ENCODE measurements at regions not wholly inside any gene's neighbourhood (a gene's known extent, or its start where the extent isn't known, plus 50 kb on each side); places are given as distances from the start of the nearest gene placed in this dataset.
"Not testable (repeated sequence)": the region's sequence is repeated elsewhere in the genome, so short reads cannot be mapped to it uniquely, and the experiment has no call there.

GRCh38 chr15:24202297-24202696 lies 473.3 kb upstream of the NPAP1 start:
- H3K4me3 Mint-ChIP-seq; H3K27me3 Mint-ChIP-seq; H3K36me3 Mint-ChIP-seq; H3K9me3 Mint-ChIP-seq; DNase-seq; ATAC-seq (ENCODE audit: low read depth); H3K27ac Mint-ChIP-seq; POLR2A ChIA-PET; H3K4me1 Mint-ChIP-seq: not testable (repeated sequence)

- ATAC-seq (ENCODE audit: low read depth); DNase-seq; H3K36me3 Mint-ChIP-seq; H3K27ac Mint-ChIP-seq; H3K9me3 Mint-ChIP-seq; H3K27me3 Mint-ChIP-seq; H3K4me1 Mint-ChIP-seq; H3K4me3 Mint-ChIP-seq; POLR2A ChIA-PET: not testable (repeated sequence)
Observed at GRCh38 chr15:24211742-24212476, 463.7 kb upstream of the NPAP1 start.

DNA sequence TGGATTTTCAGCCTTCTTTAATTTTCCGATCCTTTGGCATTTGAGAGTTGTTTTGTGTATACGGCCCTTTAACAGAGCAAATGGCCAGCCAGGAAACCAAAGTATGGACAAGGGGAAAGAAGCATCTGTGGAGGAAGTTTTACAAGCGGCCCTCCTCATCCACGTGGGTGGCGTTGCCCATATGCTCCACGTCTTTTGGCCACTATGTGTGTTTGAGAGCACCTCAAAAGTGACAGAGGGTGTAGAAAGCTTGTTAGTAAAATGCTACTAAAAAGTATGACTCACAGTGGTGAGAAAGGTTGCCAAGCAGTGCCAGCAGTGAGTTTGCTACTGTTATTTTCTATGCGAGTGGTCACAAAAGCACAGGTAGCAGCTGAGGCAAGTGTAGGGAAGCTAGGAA lies 451.8 kb upstream of the NPAP1 start:
- H3K4me1 Mint-ChIP-seq = no peaks in the 10 kb centered on the region
- H3K27me3 Mint-ChIP-seq = no peaks in the 10 kb centered on the region
- no peak for ATAC-seq (ENCODE audit: low read depth)
- DNase-seq = no peak
- H3K36me3 Mint-ChIP-seq = no peaks in the 10 kb centered on the region
- peaks cover 6% of the 10 kb centered on the region for H3K9me3 Mint-ChIP-seq
- POLR2A ChIA-PET = no interaction called here
- H3K27ac Mint-ChIP-seq = no peak overlapping the region
- H3K4me3 Mint-ChIP-seq = no peak overlapping the region

- no peaks in the 10 kb centered on the region for H3K4me1 Mint-ChIP-seq
- POLR2A ChIA-PET = no interaction called here
- no peak overlapping the region for H3K4me3 Mint-ChIP-seq
Observed at GRCh38 chr15:24224161-24224560, 451.4 kb upstream of the NPAP1 start.

DNA sequence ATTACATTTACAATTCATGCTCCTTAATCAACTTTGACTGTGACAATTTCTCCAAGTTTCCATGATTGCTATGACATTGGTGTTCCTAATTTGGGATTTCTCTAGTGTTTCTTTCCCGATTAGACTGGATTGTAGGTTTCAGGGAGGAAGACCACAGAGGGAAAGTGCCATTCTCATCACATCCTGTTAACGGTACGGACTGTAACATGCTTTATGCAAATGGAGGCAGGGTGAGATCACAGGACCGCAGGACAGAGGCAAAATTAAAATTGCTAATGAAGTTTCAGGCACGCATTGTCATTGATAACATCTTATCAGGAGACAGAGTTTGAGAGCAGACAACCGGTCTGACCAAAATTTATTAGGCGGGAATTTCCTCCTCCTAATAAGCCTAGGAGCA lies 446.7 kb upstream of the NPAP1 start:
- H3K27me3 Mint-ChIP-seq; H3K4me3 Mint-ChIP-seq; H3K27ac Mint-ChIP-seq; H3K4me1 Mint-ChIP-seq; H3K9me3 Mint-ChIP-seq; POLR2A ChIA-PET; H3K36me3 Mint-ChIP-seq; DNase-seq; ATAC-seq (ENCODE audit: low read depth): not testable (repeated sequence)

More at GRCh38 chr15:24224161-24224560, 451.4 kb upstream of the NPAP1 start:
- no peak overlapping the region for H3K27ac Mint-ChIP-seq
- no peaks in the 10 kb centered on the region for H3K27me3 Mint-ChIP-seq
- ATAC-seq (ENCODE audit: low read depth) (no peak), DNase-seq (no peak)
- no peaks in the 10 kb centered on the region for H3K36me3 Mint-ChIP-seq
- peaks cover 8% of the 10 kb centered on the region for H3K9me3 Mint-ChIP-seq

DNA sequence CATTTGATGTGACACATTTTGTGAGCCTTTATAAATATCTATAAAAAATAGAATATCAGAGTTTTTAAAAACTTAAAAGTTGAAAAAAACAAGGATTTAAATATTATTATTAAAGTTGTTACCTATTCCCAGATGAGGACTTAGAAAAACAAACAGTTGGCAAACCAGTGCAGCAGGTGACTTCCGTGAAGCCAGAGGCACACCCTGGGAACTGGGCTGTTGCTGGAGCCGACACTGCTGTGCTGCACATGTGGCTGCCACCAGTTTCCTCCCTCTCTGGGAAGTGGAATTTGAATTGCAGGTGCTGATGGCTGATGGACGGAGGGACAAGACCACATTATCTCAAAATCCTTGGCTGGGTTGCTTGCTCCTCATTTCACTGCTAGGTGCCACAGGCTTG lies 442.4 kb upstream of the NPAP1 start:
- H3K27ac Mint-ChIP-seq; POLR2A ChIA-PET; H3K27me3 Mint-ChIP-seq; H3K4me3 Mint-ChIP-seq; DNase-seq; H3K4me1 Mint-ChIP-seq; ATAC-seq (ENCODE audit: low read depth); H3K36me3 Mint-ChIP-seq: not testable (repeated sequence)
- H3K9me3 Mint-ChIP-seq = peaks cover 11% of the 10 kb centered on the region

DNA sequence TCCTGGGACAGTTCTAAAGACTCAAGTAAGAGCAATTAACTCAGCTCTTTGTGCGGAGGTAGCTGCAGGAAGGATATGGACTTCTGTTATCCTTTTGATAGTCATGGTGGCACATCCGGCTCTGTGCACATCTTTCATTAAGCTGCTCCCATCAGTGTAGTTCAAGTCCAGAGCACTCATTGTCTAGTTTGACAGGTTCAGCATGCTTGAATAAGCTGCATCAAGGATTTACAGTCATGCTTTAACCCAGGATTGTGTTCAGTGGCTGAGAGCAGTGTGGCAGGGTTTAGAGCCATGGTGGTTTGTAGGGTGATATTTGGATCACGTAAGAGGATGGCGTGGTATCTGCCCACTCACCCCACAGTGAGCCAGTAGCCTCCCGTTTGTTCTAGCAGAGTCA lies 435.0 kb upstream of the NPAP1 start:
- H3K4me3 Mint-ChIP-seq; H3K27me3 Mint-ChIP-seq; H3K9me3 Mint-ChIP-seq; DNase-seq; H3K27ac Mint-ChIP-seq; H3K36me3 Mint-ChIP-seq; H3K4me1 Mint-ChIP-seq; POLR2A ChIA-PET; ATAC-seq (ENCODE audit: low read depth): not testable (repeated sequence)

DNA sequence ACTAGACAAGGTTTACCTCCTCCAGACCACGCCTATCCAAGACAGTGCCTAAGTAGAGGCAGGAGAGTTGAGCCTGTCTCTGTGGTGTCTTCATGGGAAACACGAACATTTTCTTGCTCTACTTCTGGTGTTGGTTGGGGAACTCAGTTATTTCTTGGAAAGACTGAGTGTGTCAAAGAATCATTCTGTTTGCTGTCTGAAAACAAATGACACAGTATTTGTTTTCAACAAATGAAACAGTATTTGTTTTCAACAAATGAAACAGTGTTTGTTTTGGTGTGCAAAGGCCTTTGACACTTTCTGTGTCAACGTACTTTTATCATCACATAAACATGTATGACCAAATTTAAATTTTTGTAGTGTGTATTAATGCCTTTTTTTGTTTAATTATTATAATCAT lies 416.5 kb upstream of the NPAP1 start:
- H3K36me3 Mint-ChIP-seq; H3K9me3 Mint-ChIP-seq; H3K4me3 Mint-ChIP-seq; ATAC-seq (ENCODE audit: low read depth); H3K27ac Mint-ChIP-seq; DNase-seq; H3K4me1 Mint-ChIP-seq; POLR2A ChIA-PET; H3K27me3 Mint-ChIP-seq: not testable (repeated sequence)

DNA sequence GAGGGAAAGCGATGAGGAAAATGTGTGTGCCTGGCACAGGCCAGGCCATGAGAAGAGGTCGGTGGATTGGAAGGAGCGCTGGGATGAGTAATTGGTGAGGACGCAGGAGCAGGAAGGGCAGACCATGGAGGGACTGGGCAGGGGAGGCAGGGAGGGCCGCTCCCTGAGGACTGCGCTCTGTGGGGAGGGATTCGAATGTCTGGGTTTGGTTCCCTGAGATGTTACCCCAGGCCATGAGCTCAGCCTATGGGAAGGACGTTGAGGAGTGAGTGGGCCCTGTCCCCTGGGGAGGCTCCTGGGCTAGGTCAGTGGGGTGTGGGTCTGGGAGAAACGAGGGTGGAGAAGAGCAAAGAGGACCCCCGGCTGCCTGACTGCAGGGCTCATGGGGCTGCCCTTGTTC lies 415.2 kb upstream of the NPAP1 start:
- H3K36me3 Mint-ChIP-seq; H3K27ac Mint-ChIP-seq; H3K4me3 Mint-ChIP-seq; POLR2A ChIA-PET; H3K27me3 Mint-ChIP-seq; H3K9me3 Mint-ChIP-seq; ATAC-seq (ENCODE audit: low read depth); H3K4me1 Mint-ChIP-seq; DNase-seq: not testable (repeated sequence)

GRCh38 chr15:24260854-24261253 lies 414.7 kb upstream of the NPAP1 start:
- H3K36me3 Mint-ChIP-seq; DNase-seq; ATAC-seq (ENCODE audit: low read depth); H3K27ac Mint-ChIP-seq; H3K4me1 Mint-ChIP-seq; POLR2A ChIA-PET; H3K4me3 Mint-ChIP-seq; H3K27me3 Mint-ChIP-seq; H3K9me3 Mint-ChIP-seq: not testable (repeated sequence)

DNA sequence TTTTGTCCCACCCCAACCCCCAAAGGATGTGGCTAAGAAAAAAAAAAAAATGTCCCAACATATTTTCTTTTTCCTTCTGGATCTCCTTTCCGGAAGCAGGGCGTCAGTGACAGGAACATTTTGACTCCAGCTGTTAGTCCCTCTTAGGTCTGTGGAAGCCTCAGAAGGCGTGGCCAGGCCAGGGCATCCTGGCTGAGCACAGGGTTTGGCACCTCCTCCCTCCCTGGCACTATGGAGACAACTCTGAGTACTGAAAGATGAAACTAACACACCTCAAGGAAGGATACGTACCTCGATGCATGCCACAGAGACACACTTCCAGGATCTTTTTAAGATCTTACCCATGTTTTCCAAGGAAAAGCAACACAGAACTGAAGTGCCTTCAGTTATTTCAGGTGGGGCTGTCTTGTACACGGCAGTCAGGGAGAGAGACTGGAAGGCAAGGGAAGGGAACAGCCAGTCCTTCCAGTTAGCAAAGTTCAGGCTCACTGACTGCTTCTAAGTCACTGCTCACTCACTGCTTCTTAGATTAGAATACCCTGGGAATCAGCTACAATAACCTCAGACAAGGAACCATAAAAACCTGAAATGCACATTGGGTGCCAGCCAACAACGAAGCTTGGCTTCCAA lies 406.9 kb upstream of the NPAP1 start:
- H3K9me3 Mint-ChIP-seq; DNase-seq; POLR2A ChIA-PET; H3K4me1 Mint-ChIP-seq; ATAC-seq (ENCODE audit: low read depth); H3K27ac Mint-ChIP-seq; H3K27me3 Mint-ChIP-seq; H3K36me3 Mint-ChIP-seq; H3K4me3 Mint-ChIP-seq: not testable (repeated sequence)

GRCh38 chr15:24269166-24269571 lies 406.4 kb upstream of the NPAP1 start:
- H3K27me3 Mint-ChIP-seq = no peaks in the 10 kb centered on the region
- no peak overlapping the region for H3K4me3 Mint-ChIP-seq
- POLR2A ChIA-PET = no interaction called here
- H3K4me1 Mint-ChIP-seq = no peaks in the 10 kb centered on the region
- ATAC-seq (ENCODE audit: low read depth) (no peak), DNase-seq (no peak)
- H3K9me3 Mint-ChIP-seq = peaks cover 9% of the 10 kb centered on the region
- no peaks in the 10 kb centered on the region for H3K36me3 Mint-ChIP-seq
- no peak overlapping the region for H3K27ac Mint-ChIP-seq

GRCh38 chr15:24269923-24270322 lies 405.7 kb upstream of the NPAP1 start:
- no peaks in the 10 kb centered on the region for H3K4me1 Mint-ChIP-seq
- POLR2A ChIA-PET = no interaction called here
- H3K27ac Mint-ChIP-seq = no peak overlapping the region
- DNase-seq = no peak
- H3K36me3 Mint-ChIP-seq = no peaks in the 10 kb centered on the region
- no peak overlapping the region for H3K4me3 Mint-ChIP-seq
- no peaks in the 10 kb centered on the region for H3K27me3 Mint-ChIP-seq
- peaks cover 9% of the 10 kb centered on the region for H3K9me3 Mint-ChIP-seq
- ATAC-seq (ENCODE audit: low read depth) = no peak

DNA sequence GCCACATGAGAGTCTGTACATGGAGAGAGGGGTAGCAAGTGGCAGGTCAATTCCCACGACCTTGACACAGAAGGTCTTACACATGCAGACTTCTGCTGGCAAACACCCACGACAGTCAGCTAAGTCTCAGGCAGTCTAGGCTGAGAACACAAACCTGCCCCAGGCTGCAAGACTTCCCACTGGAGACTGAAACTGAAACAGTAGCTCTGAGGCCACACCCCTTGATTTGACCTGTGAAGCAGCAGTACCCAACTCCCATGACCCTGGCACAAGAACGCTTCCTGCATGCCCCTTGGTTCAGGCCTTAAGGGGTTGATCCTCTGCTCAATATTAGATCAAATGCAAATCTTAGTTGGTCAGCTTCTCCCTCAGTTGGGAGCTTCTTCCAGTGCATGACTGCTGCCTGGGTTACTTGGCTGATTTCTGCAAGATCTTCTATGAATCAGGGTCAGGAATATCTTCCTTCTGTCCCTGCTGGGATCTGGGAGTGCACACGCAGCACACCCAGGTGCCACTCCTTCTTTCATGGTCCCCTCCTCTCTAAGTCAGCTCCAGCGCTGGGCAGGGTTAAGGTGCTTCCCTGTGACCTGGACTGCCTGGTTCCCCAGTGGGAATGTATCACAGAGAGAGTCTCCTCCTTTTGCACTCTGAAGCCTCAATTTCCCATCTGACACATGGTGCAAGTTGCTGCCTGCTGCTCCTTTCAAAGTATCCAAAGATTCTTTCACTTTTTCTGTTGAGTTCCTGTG lies 403.9 kb upstream of the NPAP1 start:
- H3K27ac Mint-ChIP-seq; H3K36me3 Mint-ChIP-seq; H3K4me1 Mint-ChIP-seq; H3K9me3 Mint-ChIP-seq; H3K4me3 Mint-ChIP-seq; ATAC-seq (ENCODE audit: low read depth); POLR2A ChIA-PET; DNase-seq; H3K27me3 Mint-ChIP-seq: not testable (repeated sequence)

Measured in activated naive CD8-positive, alpha-beta T cell treated with anti-CD3 and anti-CD28 coated beads, Interleukin-2, amount 10 ng/mL, durations not matched to agents 7 days and 5 days (primary cell).